HCT116 (cell line): ENCODE measurements at regions not wholly inside any gene's neighbourhood (a gene's known extent, or its start where the extent isn't known, plus 50 kb on each side); places are given as distances from the start of the nearest gene placed in this dataset.

Source experiments
- ATAC-seq: fragments of 200-7000 bp; cut with Tn5 transposase; 2 replicates; pipeline ENCODE4 v1.9.1; 2020; ENCODE audit warnings: mild to moderate bottlenecking, moderate library complexity
- BruUV-seq: library from RNA; stranded (reverse); fragments of 400-500 nt; replicated peaks from 2 replicates; lab custom pipeline; 2021; lab: Mats Ljungman, UMichigan
- CTCF ChIA-PET: fragments of 300-600 bp; sonication (Branson Sonifier 250); formaldehyde crosslinking; loops from one replicate; lab custom pipeline; 2021; ENCODE audit warnings: antibody characterized with exemption; lab: Charles Lee
- POLR2A ChIA-PET: fragments of 300-600, 350-600 bp; sonication (Branson Sonifier 250); formaldehyde crosslinking; loops from one replicate; lab custom pipeline; 2021; ENCODE audit warnings: antibody characterized with exemption; lab: Charles Lee
- RAD21 ChIA-PET, 2 experiments: fragments of 300-600 bp; sonication (Branson Sonifier 250); formaldehyde crosslinking; loops; one replicate each; lab custom pipeline; 2023; ENCODE audit warnings: low total read pairs in 2 of 2; ENCODE audit not compliant: uncharacterized antibody in 2 of 2, unreplicated experiment in 2 of 2, low non-redundant PET in 1 of 2; lab: Charles Lee
- DNase-seq: peaks from one replicate; pipeline ENCODE4 v3.0.0-alpha.2; 2010; ENCODE audit warnings: low read depth, low spot score
- H2AFZ ChIP-seq: fragments of 200-600 bp; shearing (Covaris generic), sonication (generic); 2 replicates; pipeline ENCODE4 v1.6.1; 2017; ENCODE audit warnings: low read depth, mixed run types, mixed read lengths, antibody characterized with exemption, low read length; ENCODE audit not compliant: poor library complexity, severe bottlenecking
- H3K27ac ChIP-seq: 2 replicates; pipeline ENCODE4 v1.5.1; 2012; ENCODE audit warnings: low read depth, low read length
- H3K27me3 ChIP-seq: fragments of 200-600 bp; sonication (generic); 2 replicates; pipeline ENCODE4 v1.6.1; 2016; ENCODE audit warnings: mixed run types, low read length, mixed read lengths; ENCODE audit not compliant: insufficient read depth
- H3K36me3 ChIP-seq, 2 experiments: fragments of 200-500 bp in 1 of 2; fragments of 200-600 bp in 1 of 2; sonication (Bioruptor generic) in 1 of 2; sonication (generic) in 1 of 2; 2 replicates each; pipeline versions ENCODE4 v1.5.1 to v1.6.1; 2014 to 2016; ENCODE audit warnings: low read length in 2 of 2, inconsistent platforms in 1 of 2, mixed read lengths in 1 of 2, mixed run types in 1 of 2; ENCODE audit not compliant: insufficient read depth in 2 of 2, control insufficient read depth in 1 of 2
- H3K4me1 ChIP-seq, 2 experiments: fragments of 200-600 bp in 1 of 2; sonication (generic) in 1 of 2; 2 replicates each; pipeline versions ENCODE4 v1.5.1 to v1.6.1; 2012 to 2017; ENCODE audit warnings: low read length in 2 of 2, inconsistent platforms in 1 of 2, mild to moderate bottlenecking in 1 of 2, mixed read lengths in 1 of 2, mixed run types in 1 of 2, moderate library complexity in 1 of 2; ENCODE audit not compliant: insufficient read depth in 2 of 2, control insufficient read depth in 1 of 2
- H3K4me2 ChIP-seq: fragments of 200-600 bp; sonication (generic); 2 replicates; pipeline ENCODE4 v1.6.1; 2017; ENCODE audit warnings: mixed run types, low read length, mixed read lengths
- H3K4me3 ChIP-seq, 2 experiments: fragments of 200-600 bp in 1 of 2; sonication (generic) in 1 of 2; replicated peaks in 1 of 2; 2 replicates each; pipeline ENCODE4 v1.5.1; 2011 to 2016; ENCODE audit warnings: low read length in 2 of 2, control low read depth in 1 of 2, low read depth in 1 of 2, mild to moderate bottlenecking in 1 of 2, mixed read lengths in 1 of 2, mixed run types in 1 of 2
- H3K79me2 ChIP-seq: fragments of 200-600 bp; sonication (generic); 2 replicates; pipeline ENCODE4 v1.6.1; 2017; ENCODE audit warnings: mild to moderate bottlenecking, mixed run types, low read length, moderate library complexity, mixed read lengths; ENCODE audit not compliant: insufficient read depth
- H3K9ac ChIP-seq: fragments of 200-600 bp; sonication (generic); 2 replicates; pipeline ENCODE4 v1.6.1; 2016; ENCODE audit warnings: low read length, mixed read lengths
- H3K9me2 ChIP-seq: fragments of 200-600 bp; sonication (generic), shearing (Covaris generic); 2 replicates; pipeline ENCODE4 v1.6.1; 2017; ENCODE audit warnings: mixed run types, mild to moderate bottlenecking, moderate library complexity; ENCODE audit not compliant: insufficient read depth
- H3K9me3 ChIP-seq, 2 experiments: fragments of 200-500 bp in 1 of 2; fragments of 200-600 bp in 1 of 2; sonication (Bioruptor generic) in 1 of 2; sonication (generic) in 1 of 2; 2 replicates each; pipeline ENCODE4 v1.6.1; 2014 to 2017; ENCODE audit warnings: low read length in 2 of 2, mixed read lengths in 2 of 2, inconsistent platforms in 1 of 2, low read depth in 1 of 2, mild to moderate bottlenecking in 1 of 2, mixed run types in 1 of 2, moderate library complexity in 1 of 2; ENCODE audit not compliant: control insufficient read depth in 1 of 2, insufficient read depth in 1 of 2
- H4K20me1 ChIP-seq: fragments of 200-600 bp; sonication (generic), shearing (Covaris generic); 2 replicates; pipeline ENCODE4 v1.6.1; 2017; ENCODE audit warnings: mixed run types, mild to moderate bottlenecking, moderate library complexity; ENCODE audit not compliant: insufficient read depth
- ATF3 ChIP-seq: IDR thresholded peaks from 2 replicates; pipeline ENCODE4 v1.6.1; 2012
- CBX3 ChIP-seq: IDR thresholded peaks from 2 replicates; pipeline ENCODE4 v1.6.1; 2012; ENCODE audit warnings: low read depth
- CEBPB ChIP-seq: IDR thresholded peaks from 2 replicates; pipeline ENCODE4 v1.6.1; 2012; ENCODE audit warnings: low read depth
- CTCF ChIP-seq, 3 experiments: fragments of 200-600 bp in 1 of 3; sonication (generic) in 1 of 3; IDR thresholded peaks in 2 of 3; conservative IDR thresholded peaks in 1 of 3; 2 replicates each; pipeline ENCODE4 v1.5.1; 2012 to 2017; ENCODE audit warnings: low read depth in 2 of 3, low read length in 2 of 3, antibody characterized with exemption in 1 of 3, borderline replicate concordance in 1 of 3, control low read depth in 1 of 3, mild to moderate bottlenecking in 1 of 3, mixed read lengths in 1 of 3, mixed run types in 1 of 3, moderate library complexity in 1 of 3; ENCODE audit not compliant: insufficient read depth in 1 of 3
- EGR1 ChIP-seq: IDR thresholded peaks from 2 replicates; pipeline ENCODE4 v1.6.1; 2012; ENCODE audit warnings: low read depth
- ELF1 ChIP-seq: IDR thresholded peaks from 2 replicates; pipeline ENCODE4 v1.6.1; 2012; ENCODE audit warnings: low read depth, borderline replicate concordance
- EZH2 ChIP-seq: fragments of 200-600 bp; sonication (generic); IDR thresholded peaks from 2 replicates; pipeline ENCODE4 v1.6.1; 2017; ENCODE audit warnings: antibody characterized with exemption, mixed run types
- EZH2phosphoT487 ChIP-seq: fragments of 200-600 bp; IDR thresholded peaks from 2 replicates; pipeline ENCODE4 v1.6.1; 2018; ENCODE audit warnings: antibody characterized with exemption, borderline replicate concordance
- RAD21 ChIP-seq: IDR thresholded peaks from 2 replicates; pipeline ENCODE4 v1.6.1; 2012; ENCODE audit warnings: low read depth, mild to moderate bottlenecking
- REST ChIP-seq: IDR thresholded peaks from 2 replicates; pipeline ENCODE4 v1.6.1; 2012; ENCODE audit warnings: low read depth
- SIN3A ChIP-seq: IDR thresholded peaks from 2 replicates; pipeline ENCODE4 v1.6.1; 2012; ENCODE audit warnings: low read depth
- SP1 ChIP-seq: IDR thresholded peaks from 2 replicates; pipeline ENCODE4 v1.6.1; 2012; ENCODE audit warnings: low read depth
- intact Hi-C: fragments of 100-400 bp; cut with micrococcal nuclease; formaldehyde crosslinking; loops from 2 replicates; pipeline ENCODE4 v1.10.0; 2022

GRCh38 chr12:25337916-25338315 lies 87.2 kb upstream of the KRAS start:
- no peak for ATAC-seq
- POLR2A ChIA-PET: no interaction called here
- RAD21 ChIA-PET: no interaction called here
- Histone ChIP-seq H3K79me2 (no peaks in the 10 kb centered on the region), H3K9me2 (no peaks in the 10 kb centered on the region), H3K36me3 (no peaks in the 10 kb centered on the region), H3K4me3 (no peak overlapping the region), H3K27ac (no peak overlapping the region), H2AFZ (no peak overlapping the region), H3K27me3 (no peaks in the 10 kb centered on the region), H3K9ac (no peak overlapping the region), H3K4me2 (no peak overlapping the region), H3K4me1 (peaks cover 2 to 11% of the 10 kb centered on the region in 2 experiments; a peak in 3 of 4 replicates), H3K9me3 (no peaks in the 10 kb centered on the region), H4K20me1 (no peaks in the 10 kb centered on the region)
- no peak for DNase-seq
- TF ChIP-seq ELF1 (no peak), EGR1 (no peak), RAD21 (no peak), CTCF (IDR thresholded peaks at IDR 0.05 in 2 of 3, conservative IDR thresholded peaks at IDR 0.05 in 1 of 3; ENCODE audit: borderline replicate concordance in 1 of 3, insufficient read depth in 1 of 3, low read depth in 2 of 3, low read length in 2 of 3) (no peak)
- intact Hi-C loops: no loop called here
- CTCF ChIA-PET: no interaction called here
- no TSS peak for BruUV-seq

- ATAC-seq (no peak), DNase-seq (no peak)
- Histone ChIP-seq H3K27ac (no peak overlapping the region), H3K4me1 (peaks cover 2 to 11% of the 10 kb centered on the region in 2 experiments; a peak in 3 of 4 replicates), H3K9me2 (no peaks in the 10 kb centered on the region), H3K9me3 (no peaks in the 10 kb centered on the region), H2AFZ (no peak overlapping the region), H3K79me2 (no peaks in the 10 kb centered on the region), H3K4me3 (no peak overlapping the region), H3K27me3 (no peaks in the 10 kb centered on the region), H4K20me1 (no peaks in the 10 kb centered on the region), H3K9ac (no peak overlapping the region), H3K4me2 (no peak overlapping the region), H3K36me3 (no peaks in the 10 kb centered on the region)
- POLR2A ChIA-PET: no interaction called here
- RAD21 ChIA-PET: no interaction called here
- CTCF ChIA-PET: no interaction called here
- intact Hi-C loops: no loop called here
- no TSS peak for BruUV-seq
- TF ChIP-seq SP1: no peak
- no peak for TF ChIP-seq ATF3
- TF ChIP-seq EZH2: no peak
- no peak for TF ChIP-seq EGR1
- TF ChIP-seq CTCF (IDR thresholded peaks at IDR 0.05 in 2 of 3, conservative IDR thresholded peaks at IDR 0.05 in 1 of 3; ENCODE audit: borderline replicate concordance in 1 of 3, insufficient read depth in 1 of 3, low read depth in 2 of 3, low read length in 2 of 3): no peak
- no peak for TF ChIP-seq EZH2phosphoT487
- no peak for TF ChIP-seq CBX3
- TF ChIP-seq CEBPB: no peak
- TF ChIP-seq REST: no peak
- no peak for TF ChIP-seq SIN3A
- TF ChIP-seq RAD21: no peak
Observed at GRCh38 chr12:25332143-25332542, 81.4 kb upstream of the KRAS start.
